ENCODE measurements at regions not wholly inside any gene's neighbourhood (a gene's known extent, or its start where the extent isn't known, plus 50 kb on each side); places are given as distances from the start of the nearest gene placed in this dataset.

GRCh38 chr10:123597676-123598075 lies 68.5 kb upstream of the GPR26 start:
- H3K36me3 Mint-ChIP-seq (ENCODE audit: low read depth) = no peaks in the 10 kb centered on the region
- POLR2A ChIA-PET = no interaction called here
- H3K27me3 Mint-ChIP-seq = peaks cover 22% of the 10 kb centered on the region
- no peak overlapping the region for H3K4me3 Mint-ChIP-seq
- Histone ChIP-seq H3K4me3 (ENCODE audit: low read length) (no peak overlapping the region), H3K4me1 (ENCODE audit: insufficient read depth, low read length) (no peaks in the 10 kb centered on the region), H3K27me3 (ENCODE audit: control insufficient read depth in 1 of 2, insufficient read depth in 2 of 2, low read length in 2 of 2) (peaks cover 0 to 6% of the 10 kb centered on the region in 2 experiments), H3K27ac (ENCODE audit: low read depth in 1 of 2, low read length in 2 of 2) (no peak overlapping the region), H3K9me3 (ENCODE audit: control insufficient read depth in 1 of 2, insufficient read depth in 1 of 2, low read length in 2 of 2) (peaks cover 0 to 8% of the 10 kb centered on the region in 2 experiments), H3K36me3 (ENCODE audit: insufficient read depth, low read length) (no peaks in the 10 kb centered on the region)
- CTCF ChIA-PET = no interaction called here
- no peak overlapping the region for H3K27ac Mint-ChIP-seq
- H3K4me1 Mint-ChIP-seq (ENCODE audit: low read depth) = no peaks in the 10 kb centered on the region
- TF ChIP-seq CTCF (IDR thresholded peaks at IDR 0.05) = no peak
- H3K9me3 Mint-ChIP-seq = peaks cover 4% of the 10 kb centered on the region
- no peak for DNase-seq
- intact Hi-C loops (cut with DNase I, micrococcal nuclease) = no loop called here
- no peak for ATAC-seq (ENCODE audit: poor library complexity)

- CTCF ChIA-PET = no interaction called here
- no peaks in the 10 kb centered on the region for H3K4me1 Mint-ChIP-seq (ENCODE audit: low read depth)
- POLR2A ChIA-PET = no interaction called here
- peaks cover 4% of the 10 kb centered on the region for H3K9me3 Mint-ChIP-seq
- H3K27me3 ChIP-seq (ENCODE audit: control insufficient read depth in 1 of 2, insufficient read depth in 2 of 2, low read length in 2 of 2) = peaks cover 8 to 12% of the 10 kb centered on the region in 2 experiments
- no peak for TF ChIP-seq CTCF (IDR thresholded peaks at IDR 0.05)
- H3K4me1 ChIP-seq (ENCODE audit: insufficient read depth, low read length) = no peaks in the 10 kb centered on the region
- H3K27ac ChIP-seq (ENCODE audit: low read depth in 1 of 2, low read length in 2 of 2) = no peak overlapping the region
- no peak overlapping the region for H3K4me3 ChIP-seq (ENCODE audit: low read length)
- intact Hi-C loops (cut with DNase I, micrococcal nuclease) = no loop called here
- H3K4me3 Mint-ChIP-seq = no peak overlapping the region
- no peaks in the 10 kb centered on the region for H3K36me3 ChIP-seq (ENCODE audit: insufficient read depth, low read length)
- H3K27me3 Mint-ChIP-seq = peaks cover 28% of the 10 kb centered on the region
- no peaks in the 10 kb centered on the region for H3K36me3 Mint-ChIP-seq (ENCODE audit: low read depth)
- H3K9me3 ChIP-seq (ENCODE audit: control insufficient read depth in 1 of 2, insufficient read depth in 1 of 2, low read length in 2 of 2) = peaks cover 0 to 13% of the 10 kb centered on the region in 2 experiments
- no peak for DNase-seq
- H3K27ac Mint-ChIP-seq = no peak overlapping the region
- no peak for ATAC-seq (ENCODE audit: poor library complexity)
Measured at GRCh38 chr10:123599366-123599849, 66.7 kb upstream of the GPR26 start.

- no peak for DNase-seq
- Histone ChIP-seq H3K4me3 (ENCODE audit: low read length) (no peak overlapping the region), H3K27me3 (ENCODE audit: control insufficient read depth in 1 of 2, insufficient read depth in 2 of 2, low read length in 2 of 2) (peaks cover 6 to 13% of the 10 kb centered on the region in 2 experiments), H3K4me1 (ENCODE audit: insufficient read depth, low read length) (no peaks in the 10 kb centered on the region), H3K36me3 (ENCODE audit: insufficient read depth, low read length) (no peaks in the 10 kb centered on the region), H3K27ac (ENCODE audit: low read depth in 1 of 2, low read length in 2 of 2) (no peak overlapping the region), H3K9me3 (ENCODE audit: control insufficient read depth in 1 of 2, insufficient read depth in 1 of 2, low read length in 2 of 2) (peaks cover 0 to 13% of the 10 kb centered on the region in 2 experiments)
- Mint-ChIP-seq H3K27me3 (peaks cover 29% of the 10 kb centered on the region), H3K4me1 (ENCODE audit: low read depth) (no peaks in the 10 kb centered on the region), H3K4me3 (no peak overlapping the region), H3K36me3 (ENCODE audit: low read depth) (no peaks in the 10 kb centered on the region), H3K27ac (no peak overlapping the region), H3K9me3 (peaks cover 4% of the 10 kb centered on the region)
- TF ChIP-seq CTCF (IDR thresholded peaks at IDR 0.05) = no peak
- ChIA-PET CTCF (no interaction called here), POLR2A (no interaction called here)
- no peak for ATAC-seq (ENCODE audit: poor library complexity)
- intact Hi-C loops (cut with DNase I, micrococcal nuclease) = no loop called here
Measured at GRCh38 chr10:123600177-123600576, 66.0 kb upstream of the GPR26 start.
